GM19043 (cell line): ENCODE measurements at regions not wholly inside any gene's neighbourhood (a gene's known extent, or its start where the extent isn't known, plus 50 kb on each side); places are given as distances from the start of the nearest gene placed in this dataset.
"Not testable (repeated sequence)": the region's sequence is repeated elsewhere in the genome, so short reads cannot be mapped to it uniquely, and the experiment has no call there.

Source experiments
- ATAC-seq: cut with Tn5 transposase; IDR thresholded peaks from one replicate; pipeline ENCODE4 v1.9.1; 2021; ENCODE audit warnings: low read depth; ENCODE audit not compliant: unreplicated experiment

DNA sequence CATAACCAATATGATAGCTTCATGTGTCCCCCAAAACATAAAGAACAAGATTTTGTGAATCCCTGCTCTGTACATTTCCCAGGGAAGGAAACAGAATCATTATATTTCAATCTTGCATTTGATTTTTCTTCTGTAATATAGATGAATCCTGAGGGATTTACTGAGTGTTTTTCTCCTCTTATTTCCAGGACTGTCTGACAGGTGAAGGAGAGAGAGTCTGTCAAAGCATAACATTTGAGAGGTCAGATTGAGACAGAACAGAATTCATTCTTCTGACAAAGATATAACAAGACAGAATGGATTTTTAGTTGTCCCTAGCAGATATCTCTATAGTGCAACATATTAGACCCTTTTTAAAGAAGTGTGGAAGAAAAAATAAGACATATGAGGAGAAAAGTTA is 354.5 kb upstream of the IZUMO3 start:
- ATAC-seq, result no peak

DNA sequence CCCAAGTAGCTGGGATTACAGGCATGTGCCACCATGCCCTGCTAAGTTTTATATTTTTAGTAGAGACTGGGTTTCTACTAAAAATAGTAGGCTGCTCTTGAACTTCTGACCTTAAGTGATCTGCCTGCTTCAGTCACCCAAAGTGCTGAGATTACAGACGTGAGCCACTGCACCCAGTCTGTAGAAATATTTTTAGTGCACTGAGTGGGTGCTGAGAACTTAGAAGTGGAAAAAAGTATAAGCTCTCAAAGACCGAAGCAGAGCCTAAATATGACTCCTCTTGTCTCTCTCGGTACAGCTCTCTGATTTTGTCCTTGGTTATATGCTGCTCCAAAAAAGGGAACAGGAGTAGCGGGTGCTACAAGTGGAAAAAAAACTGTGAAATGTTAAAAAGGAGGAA is 353.8 kb upstream of the IZUMO3 start:
- ATAC-seq, result no peak

DNA sequence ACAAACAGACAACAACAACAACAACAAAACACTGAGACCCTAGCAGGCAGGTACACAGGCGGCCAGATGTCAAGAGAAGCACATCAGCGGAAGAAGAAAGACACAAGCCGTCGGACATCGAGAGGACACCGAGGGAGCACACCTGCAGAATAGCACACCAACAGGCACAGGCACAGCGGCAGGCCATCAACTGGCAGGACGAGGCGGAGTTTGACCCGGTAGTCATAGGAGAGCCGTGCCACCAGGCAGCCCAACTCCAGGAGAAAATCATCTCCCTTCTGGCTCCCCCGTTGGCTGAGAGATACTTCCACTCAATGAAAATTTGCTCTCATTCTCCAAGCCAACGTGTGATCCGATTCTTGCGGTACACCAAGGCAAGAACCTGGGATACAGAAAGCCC is 352.1 kb upstream of the IZUMO3 start:
- ATAC-seq, result no peak

DNA sequence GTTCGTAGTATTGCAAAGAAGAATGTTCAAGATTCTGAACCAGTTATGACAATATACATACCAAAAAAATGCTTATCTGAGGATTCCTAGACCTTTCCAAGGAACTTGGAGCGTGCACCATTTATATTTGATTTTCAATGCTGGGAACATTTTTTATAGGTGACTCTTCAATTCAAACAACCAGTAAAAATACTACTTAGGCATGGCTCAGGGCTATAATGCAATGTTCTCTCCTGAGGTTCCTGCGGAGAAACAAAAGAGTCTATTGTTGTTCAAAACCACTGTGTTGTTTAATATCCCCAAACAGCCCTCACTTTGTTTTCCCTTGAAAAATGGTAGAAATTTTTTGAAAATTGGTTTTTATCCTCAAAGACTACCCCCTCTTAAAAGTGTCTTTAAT is 335.7 kb upstream of the IZUMO3 start:
- no peak for ATAC-seq

DNA sequence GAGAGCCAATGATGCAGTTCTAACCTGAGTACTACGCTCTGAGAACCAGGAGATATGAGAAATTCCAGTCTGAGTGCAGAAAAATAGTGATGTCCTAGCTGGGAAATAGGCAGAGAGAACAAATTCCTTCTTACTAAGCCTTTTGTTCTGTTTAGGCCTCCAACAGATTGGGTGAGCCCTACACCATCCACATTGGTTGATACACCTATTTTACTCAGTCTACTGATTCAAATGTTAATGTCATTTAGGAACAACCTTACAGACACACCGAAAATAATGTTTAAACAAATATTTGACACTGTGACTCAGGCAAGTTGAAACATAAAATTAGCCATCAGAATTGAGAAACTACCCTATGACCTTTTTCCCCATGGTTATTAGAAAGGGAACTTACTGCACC is 333.9 kb upstream of the IZUMO3 start:
- ATAC-seq, result no peak

DNA sequence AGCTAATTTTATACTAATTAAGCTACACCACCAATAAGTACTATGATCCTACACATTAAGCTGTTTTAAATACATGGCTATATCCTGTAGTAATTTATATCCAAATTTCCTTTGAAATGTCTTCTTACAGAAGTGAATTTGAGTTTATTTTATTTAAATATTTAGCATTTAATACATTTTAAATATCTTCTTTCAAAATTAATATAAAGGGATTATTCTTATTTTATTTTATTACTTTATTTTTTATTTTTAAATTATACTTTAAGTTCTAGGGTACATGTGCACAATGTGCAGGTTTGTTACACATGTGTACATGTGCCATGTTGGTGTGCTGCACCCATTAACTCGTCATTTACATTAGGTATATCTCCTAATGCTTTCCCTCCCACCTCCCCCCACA is 310.9 kb upstream of the IZUMO3 start:
- ATAC-seq, result not testable (repeated sequence)

DNA sequence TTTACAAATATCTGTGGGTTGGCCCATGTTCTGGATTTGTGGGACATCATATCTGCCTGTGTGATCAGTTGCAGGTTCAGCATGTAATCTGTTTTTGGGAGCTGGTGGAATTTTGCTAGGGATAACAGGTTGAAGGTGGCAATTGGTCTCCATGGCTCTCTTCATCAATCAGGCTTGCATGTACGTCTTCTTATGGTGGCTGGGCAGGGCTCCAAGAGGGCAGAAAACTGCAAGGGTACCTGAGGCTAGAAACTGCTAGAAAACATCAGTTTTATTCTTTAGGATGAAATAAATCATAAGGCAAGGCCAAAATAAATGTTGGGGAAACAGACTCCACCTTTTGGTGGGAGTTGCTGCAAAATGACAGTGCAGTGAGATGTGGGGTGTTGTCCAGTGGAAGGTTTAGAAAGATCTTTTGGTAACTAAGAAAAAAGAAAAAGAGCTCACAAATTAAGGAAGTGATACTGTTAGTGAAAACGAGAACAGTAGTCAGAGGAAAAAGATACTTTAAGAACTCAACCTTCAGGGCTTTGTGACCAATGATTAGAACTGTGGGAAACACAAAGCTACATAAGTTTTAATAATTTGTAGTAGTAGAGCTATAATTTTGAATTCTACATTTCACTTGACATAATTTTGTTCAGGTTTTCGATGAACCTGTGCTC is 300.7 kb upstream of the IZUMO3 start:
- ATAC-seq, result peak; percentile 60

DNA sequence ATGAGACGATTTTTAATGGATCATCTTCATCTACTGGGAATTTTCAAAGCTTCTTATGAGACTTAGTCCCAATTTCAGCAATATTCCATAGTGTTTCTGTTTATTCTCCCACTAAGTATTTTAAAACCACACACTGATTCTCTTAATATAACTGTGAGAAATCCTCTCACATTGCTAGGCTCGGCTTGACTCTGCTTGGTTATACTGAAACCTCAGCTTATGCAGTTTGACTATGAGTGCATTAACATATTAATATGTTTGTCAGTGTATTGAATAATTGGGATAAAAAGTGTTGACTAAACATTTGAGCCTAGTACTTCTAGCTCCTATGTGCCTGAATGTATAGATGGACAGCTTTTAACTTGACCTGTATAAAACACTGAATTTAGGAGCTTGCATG is 298.5 kb upstream of the IZUMO3 start:
- ATAC-seq, result no peak

DNA sequence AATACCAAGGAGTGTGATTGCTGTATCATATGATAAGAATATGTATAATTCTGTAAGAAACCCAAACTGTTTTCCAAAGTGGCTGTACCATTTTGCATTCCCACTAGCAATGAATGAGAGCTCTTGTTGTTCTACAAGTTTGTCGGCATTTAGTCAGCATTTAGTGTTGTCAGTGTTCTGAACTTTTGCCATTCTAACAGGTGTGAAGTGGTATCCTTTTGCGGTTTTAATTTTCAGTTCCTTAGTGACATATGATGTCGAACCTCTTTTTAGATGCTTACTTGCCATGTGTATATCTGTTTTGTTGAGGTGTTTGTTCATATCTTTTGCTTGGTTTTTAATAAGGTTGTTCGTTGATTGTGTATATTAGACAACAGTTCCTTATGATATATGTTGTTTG is 296.3 kb upstream of the IZUMO3 start:
- ATAC-seq, result no peak

DNA sequence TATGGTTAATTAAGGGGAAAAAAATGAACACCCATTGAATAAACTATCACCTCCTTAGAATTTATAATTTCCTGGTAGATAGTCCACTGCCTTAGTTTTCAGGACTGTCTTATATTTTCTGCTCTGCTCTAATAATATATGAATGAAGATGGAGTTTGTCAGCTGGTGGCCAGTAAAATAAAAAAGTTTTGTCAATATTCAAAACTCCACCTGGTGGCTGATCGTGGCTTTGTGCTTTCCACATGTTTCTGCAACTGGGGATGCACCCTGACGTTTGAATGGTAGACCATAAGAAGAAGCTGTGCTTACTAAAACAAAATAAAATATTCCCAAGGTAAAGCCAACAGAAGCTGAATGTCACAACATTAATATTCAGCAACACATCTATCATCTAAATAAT is 286.6 kb upstream of the IZUMO3 start:
- ATAC-seq, result no peak

DNA sequence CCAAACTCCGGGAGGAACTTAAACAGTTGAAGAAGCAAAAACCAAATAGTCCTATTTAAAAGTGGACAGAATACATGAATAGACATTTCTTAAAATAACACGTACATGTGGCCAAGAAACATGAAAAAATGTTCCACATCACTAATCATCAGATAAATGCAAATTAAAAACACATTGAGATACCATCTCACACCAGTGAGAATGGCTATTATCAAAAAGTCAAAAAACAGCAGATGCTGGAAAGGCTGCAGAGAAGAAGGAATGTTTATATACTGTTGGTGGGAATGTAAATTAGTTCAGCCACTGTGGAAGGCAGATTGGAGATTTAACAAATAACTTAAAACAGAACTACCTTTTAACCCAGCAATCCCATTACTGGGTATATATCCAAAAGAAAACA is 283.0 kb upstream of the IZUMO3 start:
- ATAC-seq, result no peak

DNA sequence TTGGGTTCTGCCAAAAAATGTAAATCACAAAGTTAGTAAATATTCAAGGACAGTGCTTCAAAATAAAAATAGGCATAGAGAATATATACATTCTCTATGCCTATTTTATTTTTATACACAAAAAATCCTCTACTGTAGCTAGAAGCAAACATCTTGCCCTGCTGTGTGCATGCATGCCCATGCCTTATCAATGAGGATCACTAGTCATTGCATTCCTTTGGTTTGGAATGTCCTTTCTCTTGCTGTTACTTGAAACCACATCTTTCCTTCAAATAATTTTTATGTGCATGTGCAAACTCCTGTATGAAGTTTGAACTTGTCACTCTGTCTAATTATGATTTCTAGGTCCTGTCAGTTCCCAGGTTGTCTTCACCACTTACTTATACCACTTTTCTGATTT is 278.9 kb upstream of the IZUMO3 start:
- ATAC-seq, result no peak

DNA sequence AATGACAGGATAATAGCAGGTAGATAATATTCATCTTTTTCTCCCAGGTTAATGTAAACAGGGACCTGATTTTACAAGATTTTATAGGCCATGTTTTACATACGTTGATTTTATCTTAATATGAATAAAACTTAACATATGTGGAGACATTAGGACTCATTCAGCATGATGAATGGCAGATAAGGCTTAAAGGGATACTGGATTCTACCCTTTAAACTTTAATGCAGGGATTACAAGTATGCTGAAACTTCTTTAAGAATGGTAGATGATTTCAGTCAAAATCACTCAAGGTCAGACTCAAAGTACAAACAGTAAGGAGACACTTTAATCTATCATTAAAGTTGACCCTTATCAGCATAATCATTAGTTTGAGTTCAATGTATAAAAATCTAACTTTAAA is 274.5 kb upstream of the IZUMO3 start:
- ATAC-seq, result no peak

DNA sequence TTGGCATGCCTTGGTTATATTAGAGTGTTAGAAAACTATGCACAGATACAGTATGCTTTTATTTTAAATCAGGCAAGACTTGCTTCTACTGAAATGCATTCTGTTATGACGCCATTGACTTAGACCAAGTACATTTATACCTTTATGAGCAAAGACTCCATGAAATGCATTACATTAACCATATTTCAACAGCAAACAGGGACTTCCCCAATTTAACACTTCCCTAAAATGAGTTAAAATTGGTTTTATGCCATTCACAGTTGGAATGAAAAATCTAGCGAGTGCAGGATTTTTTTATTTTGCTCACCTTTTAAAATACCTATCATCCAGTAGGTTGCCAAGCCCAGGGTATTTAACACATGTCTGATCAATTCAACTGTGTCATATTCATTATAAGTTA is 272.1 kb upstream of the IZUMO3 start:
- no peak for ATAC-seq

DNA sequence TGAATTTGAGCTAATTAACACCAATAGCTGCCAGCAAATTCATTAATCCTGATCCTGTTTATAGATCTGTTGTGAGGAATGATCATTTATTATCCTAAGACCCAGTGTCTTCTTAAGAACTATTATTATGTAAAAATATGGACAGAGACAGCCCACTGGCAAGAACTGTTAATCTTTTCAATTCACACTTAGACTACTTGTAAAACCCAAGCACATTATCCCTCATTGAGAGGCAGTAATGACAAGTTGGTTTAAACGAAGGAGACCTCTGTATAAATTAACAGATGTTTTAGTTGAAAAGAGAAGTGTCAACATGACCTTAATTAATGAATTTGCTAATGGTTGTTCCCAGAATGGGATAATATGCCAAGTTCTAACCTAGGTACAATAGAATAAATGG is 270.3 kb upstream of the IZUMO3 start:
- ATAC-seq, result no peak

DNA sequence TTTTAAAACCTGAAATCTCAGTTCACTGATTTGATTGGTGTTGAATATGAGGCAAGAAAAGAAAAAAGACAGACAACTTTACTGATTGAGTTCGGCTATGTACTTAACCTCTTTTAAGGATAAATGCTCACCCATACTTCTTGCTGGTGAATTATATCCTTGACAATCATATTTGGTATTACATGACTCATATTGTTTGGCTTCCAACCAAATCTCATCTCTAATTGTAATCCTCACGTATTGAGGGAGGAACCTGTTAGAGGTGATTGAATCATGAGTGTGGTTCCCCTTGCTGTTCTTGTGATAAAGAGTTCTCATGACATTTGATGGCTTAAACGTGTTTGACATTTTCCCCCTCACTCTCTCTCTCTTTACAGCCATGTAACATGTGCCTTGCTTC is 255.6 kb upstream of the IZUMO3 start:
- ATAC-seq, result no peak

DNA sequence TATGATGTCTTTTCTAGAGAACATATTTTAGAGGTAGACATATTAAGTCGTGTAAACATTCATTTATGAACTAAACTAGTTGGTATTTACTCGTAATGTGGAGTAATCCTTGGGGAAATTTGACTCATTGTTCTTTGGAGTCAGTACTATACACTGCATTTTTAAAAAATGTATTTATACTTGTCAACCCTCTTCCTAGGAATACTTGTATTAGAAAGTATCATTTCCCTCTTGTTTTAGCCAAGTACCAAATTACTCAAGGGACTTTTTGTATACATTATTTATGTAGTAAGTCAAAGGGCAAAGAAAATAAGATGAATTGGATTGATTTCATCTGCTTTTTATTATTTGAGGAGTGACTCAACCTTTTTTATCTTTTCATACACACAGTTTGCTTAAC is 248.1 kb upstream of the IZUMO3 start:
- ATAC-seq, result no peak

DNA sequence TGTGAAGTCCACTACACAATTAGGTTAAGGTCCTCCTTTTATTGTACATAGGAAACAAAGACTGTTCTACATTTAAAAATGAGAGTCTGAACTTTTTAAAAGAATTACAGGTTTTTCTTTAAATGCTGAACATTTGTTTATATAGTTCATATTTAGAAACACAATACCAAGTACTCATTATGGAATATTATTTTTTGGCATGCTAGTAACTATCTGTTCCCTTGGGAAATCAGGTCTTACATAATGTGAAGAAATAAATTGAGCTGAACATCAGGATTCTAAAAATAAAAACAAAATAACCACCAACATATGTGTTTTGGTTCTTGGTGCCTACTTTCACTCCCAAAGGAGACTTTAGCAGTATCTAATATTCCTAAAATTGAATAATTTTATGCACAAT is 230.5 kb upstream of the IZUMO3 start:
- ATAC-seq, result no peak

DNA sequence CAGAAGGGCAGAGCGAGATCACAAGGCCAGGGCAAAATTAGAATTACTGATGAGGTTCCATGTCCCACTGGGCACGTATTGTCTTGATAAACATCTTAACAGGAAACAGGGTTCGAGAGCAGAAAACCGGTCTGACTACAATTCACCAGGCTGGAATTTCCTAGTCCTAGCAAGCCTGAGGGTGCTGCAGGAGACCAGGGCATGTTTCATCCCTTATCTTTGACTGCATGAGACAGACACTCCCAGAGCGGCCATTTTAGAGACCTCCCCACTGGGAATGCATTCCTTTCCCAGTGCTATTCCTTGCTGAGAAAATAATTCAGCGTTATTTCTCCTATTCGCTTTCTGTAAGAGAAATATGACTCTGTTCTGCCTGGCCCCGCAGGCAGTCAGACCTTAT is 228.5 kb upstream of the IZUMO3 start:
- not testable (repeated sequence) for ATAC-seq

DNA sequence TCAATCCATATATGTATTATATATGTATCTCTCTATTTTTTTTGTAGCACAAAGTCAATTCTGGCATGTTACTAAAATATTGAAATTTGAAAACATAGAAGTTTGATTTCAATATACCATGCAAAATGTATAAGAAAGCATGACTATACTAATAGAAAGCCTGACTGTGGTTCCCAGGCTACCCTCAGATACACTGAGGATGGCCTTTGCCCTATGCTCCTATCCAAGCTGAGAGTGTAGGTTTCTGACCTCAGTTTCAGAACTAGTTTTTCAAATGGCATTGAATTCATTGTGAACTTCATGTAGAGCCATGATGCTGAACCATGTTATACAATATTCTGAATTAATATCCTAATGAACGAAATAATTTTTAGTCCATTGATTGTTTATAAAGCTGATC is 220.4 kb upstream of the IZUMO3 start:
- ATAC-seq, result no peak

DNA sequence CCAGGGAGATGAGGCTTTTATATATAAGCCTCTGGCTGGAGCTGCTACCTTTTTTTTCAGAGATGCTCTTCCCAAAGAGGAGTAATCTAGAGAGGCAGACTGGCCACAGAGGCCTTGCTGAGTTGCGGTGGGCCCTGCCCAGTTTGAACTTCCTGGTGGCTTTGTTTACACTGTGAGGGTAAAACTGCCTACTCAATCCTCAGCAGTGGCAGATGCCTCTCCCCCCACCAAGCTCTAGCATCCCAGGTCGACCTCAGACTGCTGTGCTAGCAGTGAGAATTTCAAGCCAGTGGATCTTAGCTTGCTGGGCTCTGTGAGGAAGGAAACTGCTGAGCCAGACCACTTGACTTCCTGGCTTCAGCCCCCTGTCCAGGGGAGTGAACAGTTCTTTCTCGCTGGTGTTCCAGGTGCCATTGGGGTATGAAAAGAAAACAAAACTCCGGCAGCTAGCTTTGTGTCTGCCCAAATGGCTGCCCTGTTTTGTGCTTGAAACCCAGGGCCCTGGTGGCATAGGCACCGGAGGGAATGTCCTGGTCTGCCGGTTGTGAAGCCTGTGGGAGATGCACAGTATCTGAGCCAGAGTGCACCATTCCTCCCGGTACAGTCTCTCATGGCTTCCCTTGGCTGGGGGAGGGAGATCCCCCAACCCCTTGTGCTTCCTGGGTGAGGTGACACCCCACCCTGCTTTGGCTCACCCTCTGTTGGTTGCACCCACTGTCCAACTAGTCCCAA is 219.5 kb upstream of the IZUMO3 start:
- ATAC-seq, result no peak

DNA sequence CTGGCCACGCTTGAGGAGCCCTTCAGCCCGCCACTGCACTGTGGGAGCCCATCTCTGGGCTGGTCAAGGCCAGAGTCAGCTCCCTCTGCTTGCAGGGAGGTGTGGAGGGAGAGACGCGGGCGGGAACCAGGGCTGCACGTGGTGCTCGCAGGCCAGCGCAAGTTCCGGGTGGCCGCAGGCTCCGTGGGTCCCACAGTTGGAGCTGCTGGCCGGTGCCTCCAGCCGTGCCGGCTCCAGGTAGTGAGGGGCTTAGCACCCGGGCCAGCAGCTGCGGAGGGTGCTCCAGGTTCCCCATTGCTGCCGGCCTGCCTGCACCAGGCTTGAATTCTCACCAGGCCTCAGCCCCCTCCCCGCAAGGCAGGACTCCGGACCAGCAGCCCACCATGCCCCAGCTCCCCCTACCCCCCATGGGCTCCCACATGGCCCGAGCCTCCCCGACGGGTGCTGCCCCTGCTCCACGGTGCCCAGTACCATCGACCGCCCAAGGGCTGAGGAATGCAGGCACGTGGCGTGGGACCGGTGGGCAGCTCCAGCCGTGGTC is 192.8 kb upstream of the IZUMO3 start:
- ATAC-seq, result no peak
